Erythroblast (primary cell): ENCODE measurements at regions not wholly inside any gene's neighbourhood (a gene's known extent, or its start where the extent isn't known, plus 50 kb on each side); places are given as distances from the start of the nearest gene placed in this dataset.

Experiments
- GATA1 ChIP-seq: IDR thresholded peaks from 2 replicates; pipeline ENCODE4 v1.6.1; 2011; ENCODE audit warnings: low read depth, mild to moderate bottlenecking, control low read depth, low read length, moderate library complexity
- POLR2A ChIP-seq: IDR thresholded peaks from 2 replicates; pipeline ENCODE4 v1.6.1; 2011; ENCODE audit warnings: mild to moderate bottlenecking, low read length

DNA sequence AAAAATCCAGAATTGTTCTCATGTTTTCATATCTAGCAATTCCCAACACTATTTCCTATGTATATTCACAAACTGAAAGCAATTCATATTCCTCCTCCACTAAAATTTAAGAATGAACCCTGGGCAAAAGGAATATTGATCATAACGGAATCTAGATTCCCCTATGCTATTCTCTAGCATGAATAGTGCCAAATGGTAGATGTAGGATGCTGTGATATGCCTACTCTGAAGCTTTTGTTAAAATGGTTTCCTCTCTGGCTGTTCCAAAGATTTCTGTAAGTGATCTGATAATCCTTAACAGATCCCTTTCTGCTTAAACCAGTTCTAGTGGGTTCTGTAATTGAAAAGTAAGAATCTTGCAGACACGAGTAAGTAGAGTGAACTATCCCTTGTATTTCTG, 298.0 kb upstream of the TANK start:
- TF ChIP-seq POLR2A (no peak), GATA1 (no peak)
